NCI-H2196 treated with DMSO at 0.1 percent for 48 hours (cell line): ENCODE measurements at regions not wholly inside any gene's neighbourhood (a gene's known extent, or its start where the extent isn't known, plus 50 kb on each side); places are given as distances from the start of the nearest gene placed in this dataset.

ENCODE experiments used
- DNase-seq: peaks from one replicate; lab custom pipeline; 2025; ENCODE audit not compliant: unreplicated experiment; lab: John Stamatoyannopoulos, UW

DNA sequence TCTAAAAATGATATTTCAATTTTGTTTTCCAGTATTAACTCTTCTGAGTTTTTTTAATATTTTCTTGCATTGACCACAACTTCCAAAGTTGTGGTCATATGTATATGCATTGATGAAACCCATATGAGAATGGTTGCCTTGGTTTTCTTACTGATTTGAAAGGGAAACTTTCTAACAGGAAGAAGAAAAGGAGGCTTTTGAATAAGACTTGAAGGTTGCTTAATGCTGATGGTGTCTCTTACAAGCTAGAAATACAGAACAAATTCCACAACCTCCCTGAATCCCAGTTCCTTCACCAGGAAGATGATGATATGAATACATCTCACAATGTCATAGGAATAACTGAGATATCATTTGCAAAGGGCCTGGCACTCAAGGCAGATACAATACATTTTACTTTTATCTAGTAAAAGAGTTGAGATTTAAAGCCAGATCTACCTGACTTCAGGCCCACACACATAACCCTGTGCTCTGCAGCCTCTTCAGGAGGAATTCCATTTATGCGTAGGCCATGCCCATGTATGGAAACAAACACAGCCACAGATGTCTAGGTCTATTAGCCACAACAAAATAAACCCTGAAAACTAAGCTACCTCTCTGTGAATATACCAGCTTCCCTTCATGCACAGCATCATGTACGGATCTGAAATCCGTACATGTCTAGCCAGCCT, 165.4 kb upstream of the PLEKHG7 start:
- no peak for DNase-seq

GRCh38 chr12:92535961-92536360, 166.8 kb upstream of the PLEKHG7 start:
- no peak for DNase-seq

DNA sequence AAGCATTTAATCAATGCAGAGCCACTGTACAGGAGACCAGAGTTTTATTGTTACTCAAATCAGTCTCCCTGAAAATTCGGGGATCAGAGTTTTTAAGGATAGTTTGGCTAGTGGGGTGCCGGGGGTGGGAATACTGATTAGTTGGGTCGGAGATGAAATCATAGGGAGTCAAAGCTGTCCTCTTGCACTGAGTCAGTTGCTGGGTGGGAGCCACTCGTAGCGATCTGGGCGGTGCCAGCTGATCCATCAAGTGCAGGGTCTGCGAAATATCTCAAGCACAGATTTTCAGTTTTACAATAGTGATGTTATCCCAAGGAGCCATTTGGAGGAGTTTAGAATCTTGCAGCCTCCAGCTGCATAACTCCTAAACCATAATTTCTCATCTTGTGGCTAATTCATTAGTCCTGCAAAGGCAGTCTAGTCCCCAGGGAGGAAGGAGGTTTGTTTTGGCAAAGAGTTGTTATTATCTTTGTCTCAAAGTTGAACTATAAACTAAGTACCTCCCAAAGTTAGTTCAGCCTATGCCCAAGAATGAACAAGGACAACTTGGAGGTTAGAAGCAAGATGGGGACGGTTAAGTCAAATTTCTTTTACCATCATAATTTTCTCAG, 169.4 kb upstream of the PLEKHG7 start:
- DNase-seq, result no peak

DNA sequence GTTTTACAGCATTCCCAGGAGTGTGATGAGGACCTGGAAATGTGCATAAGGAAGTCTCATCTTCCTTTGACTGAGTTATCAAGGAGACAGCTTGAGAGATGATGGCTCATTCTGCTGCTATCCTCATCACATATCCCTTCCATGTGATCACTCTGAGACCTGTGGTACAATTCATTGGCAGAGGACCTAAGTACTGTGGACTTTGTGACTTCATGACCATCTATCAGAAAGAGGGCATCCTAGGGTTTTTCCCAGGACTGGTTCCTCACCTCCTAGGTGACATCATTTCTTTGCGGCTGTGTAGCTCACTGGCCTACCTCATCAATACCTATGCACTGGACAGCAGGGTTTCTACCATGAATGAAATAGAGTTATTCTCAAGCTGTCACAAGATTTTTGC, 172.1 kb upstream of the PLEKHG7 start:
- no peak for DNase-seq

DNA sequence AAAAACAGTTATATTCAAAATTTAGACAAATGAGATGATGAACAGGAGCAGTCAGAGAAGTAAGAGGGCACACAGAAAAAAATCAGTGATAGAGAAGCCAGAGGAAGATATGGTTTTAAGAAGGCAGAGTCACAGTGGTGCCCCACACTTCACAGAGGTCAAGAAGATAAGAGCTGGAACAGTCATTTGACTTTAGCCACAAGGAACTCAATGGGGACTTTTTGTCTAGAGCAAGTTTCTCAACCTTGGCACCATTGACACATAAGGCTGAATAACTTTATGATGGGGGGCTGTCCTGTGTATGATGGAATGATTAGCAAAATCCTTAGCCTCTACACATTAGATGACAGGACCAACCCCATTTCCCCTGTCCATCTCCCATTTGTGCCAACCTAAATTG, 172.8 kb upstream of the PLEKHG7 start:
- no peak for DNase-seq

- DNase-seq, result no peak
These were observed 174.2 kb upstream of the PLEKHG7 start for GRCh38 chr12:92528586-92528985.

DNA sequence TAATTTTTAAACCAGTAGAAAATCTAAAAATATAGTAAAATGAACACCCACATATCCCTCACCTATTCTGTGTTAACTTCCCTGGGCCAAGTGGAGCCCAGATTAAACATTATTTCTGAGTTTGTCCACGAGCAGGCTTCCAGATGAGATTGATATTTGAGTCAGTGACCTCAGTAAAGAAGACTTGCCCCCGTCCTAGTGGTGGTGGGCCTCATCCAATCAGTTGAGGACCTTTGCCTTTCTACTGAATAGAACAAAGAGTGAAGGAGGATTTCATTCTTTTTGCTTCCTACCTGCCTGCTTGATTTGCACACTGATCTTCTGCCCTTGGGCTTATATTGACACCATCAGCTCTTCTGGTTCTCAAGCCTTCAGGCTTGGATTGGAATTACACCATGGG, 174.7 kb upstream of the PLEKHG7 start:
- no peak for DNase-seq

- DNase-seq, result no peak
These were observed 178.3 kb upstream of the PLEKHG7 start for GRCh38 chr12:92524489-92524888.

DNA sequence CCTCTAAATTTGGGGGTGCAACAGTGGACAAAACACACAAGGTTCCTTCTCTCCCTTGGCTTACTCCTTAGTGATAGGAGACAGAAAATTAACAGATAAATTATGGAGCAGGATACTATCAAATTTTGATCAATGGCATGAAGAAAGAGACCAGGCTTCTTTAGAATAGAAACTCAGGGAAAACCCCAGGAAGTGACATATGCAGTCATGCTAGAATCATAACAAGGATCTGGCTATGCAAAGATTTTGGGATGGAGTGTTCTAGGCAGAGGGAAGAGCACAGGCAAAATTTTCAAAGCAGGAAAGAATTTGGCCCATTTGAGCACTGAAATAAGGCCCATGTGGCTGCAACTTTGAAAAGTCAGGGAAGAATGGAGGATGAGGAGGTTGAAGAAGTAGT, 182.3 kb upstream of the PLEKHG7 start:
- DNase-seq, result no peak

GRCh38 chr12:92519284-92519683, 183.5 kb upstream of the PLEKHG7 start:
- no peak for DNase-seq

GRCh38 chr12:92518071-92518470, 184.7 kb upstream of the PLEKHG7 start:
- DNase-seq, result no peak

DNA sequence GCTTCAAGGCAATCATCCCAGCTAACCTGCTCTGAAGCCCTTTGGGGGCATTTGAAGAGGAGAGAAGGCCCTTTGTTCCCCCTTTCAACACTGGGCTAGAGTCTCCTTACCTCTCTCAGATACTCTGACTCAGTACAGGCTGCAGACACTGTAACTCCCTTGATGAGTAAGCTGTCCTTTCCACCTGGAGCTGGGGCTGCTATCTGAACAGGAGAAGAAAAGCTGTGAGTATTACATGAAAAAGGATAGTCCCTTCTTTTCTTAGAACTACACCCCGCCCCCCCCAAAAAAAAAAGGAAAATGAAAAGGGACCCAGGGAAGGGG, 186.6 kb upstream of the PLEKHG7 start:
- no peak for DNase-seq

- no peak for DNase-seq
These were observed 189.5 kb upstream of the PLEKHG7 start for GRCh38 chr12:92513231-92513730.

DNA sequence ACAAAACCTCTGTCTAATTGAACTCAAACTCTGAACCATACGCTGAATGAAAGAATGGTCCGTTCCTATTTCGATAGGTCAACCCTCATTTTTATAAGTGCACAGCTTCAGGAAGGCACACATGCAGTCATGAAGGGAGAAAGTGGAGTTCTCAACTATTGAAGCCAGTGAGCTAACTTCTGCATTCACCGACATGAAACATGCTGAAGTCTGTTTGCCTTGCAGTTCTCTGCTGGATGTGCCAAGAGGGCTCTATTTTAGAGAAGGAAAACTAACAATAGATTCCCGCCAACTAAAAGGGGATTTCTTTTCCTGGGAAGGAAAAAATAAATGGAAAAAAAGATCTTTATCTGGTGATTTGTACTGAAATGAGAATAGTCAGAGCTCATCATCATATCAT, 191.0 kb upstream of the PLEKHG7 start:
- no peak for DNase-seq

DNA sequence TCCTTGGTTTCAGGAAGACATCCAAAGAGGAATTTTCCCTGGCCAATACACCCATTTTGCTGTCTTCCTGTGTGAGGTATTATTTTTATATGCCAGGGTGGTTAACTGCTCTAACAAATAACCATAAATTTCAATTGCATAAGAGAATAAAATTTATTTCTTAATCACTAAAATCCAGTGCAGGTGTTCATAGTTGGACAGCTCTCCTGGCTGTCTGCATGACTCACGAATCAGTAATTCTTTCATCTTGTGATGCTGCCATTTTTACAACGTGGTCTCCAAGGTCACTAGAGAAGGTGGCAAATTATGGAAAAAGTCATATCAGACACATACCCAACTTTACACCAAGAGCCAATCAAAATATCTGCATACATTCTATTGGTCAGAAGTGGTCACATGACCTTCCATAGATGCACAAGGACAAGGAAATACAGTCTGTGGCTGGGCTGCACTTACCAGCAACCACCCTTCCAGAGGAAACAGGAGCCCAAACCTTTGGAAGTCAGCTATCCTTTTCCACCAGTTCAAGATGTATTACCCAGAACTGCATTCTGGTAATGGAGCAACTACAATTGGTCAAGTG, 193.5 kb upstream of the PLEKHG7 start:
- no peak for DNase-seq

GRCh38 chr12:92506891-92507290, 195.9 kb upstream of the PLEKHG7 start:
- DNase-seq, result no peak

GRCh38 chr12:92506460-92506859, 196.3 kb upstream of the PLEKHG7 start:
- DNase-seq, result no peak

DNA sequence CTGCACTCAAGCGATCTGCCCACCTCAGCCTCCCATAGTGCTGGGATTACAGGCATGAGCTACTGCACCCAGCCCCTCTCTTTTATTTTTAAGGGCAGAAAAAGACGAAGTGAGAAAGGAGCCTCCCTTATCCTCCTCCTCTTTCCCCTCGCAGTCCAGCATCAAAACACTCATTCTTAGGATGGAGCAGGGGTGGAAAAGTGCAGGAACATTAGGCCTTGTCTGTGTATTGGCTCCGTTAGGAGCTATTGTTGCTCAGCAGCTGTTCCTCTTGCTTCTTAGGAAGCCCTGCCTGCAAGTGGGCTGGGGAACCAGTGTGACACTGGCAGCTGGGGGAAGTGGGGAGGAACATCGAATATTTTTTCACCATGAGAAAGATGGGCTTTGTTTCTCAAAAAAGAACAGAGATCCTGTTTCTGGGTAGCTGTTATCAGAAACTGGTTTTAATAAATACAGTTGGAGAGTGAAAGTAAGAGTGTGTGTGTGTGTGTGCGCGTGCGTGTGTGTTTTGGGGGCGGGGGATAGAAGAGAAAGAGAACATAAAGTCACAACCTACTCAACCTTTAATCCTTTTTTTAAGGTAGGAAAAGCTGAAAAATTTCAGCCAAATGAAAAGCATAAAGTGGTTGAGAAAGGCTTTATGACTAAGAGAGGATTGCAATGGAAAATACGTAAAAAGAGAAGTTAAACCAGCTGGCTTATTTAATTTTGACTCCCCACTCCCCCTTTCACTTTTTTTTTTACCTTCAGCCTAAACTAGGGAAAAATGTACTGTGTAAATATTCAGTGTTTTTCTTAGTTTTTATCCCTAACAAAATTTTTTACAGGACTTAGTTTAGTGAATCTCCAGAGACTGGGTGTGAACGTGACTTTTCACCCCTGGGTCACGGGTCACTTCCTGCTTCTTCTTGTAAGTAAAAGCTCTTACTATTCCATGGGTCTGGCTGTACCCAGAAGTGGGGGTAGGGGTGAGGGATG, 197.2 kb upstream of the PLEKHG7 start:
- no peak for DNase-seq

DNA sequence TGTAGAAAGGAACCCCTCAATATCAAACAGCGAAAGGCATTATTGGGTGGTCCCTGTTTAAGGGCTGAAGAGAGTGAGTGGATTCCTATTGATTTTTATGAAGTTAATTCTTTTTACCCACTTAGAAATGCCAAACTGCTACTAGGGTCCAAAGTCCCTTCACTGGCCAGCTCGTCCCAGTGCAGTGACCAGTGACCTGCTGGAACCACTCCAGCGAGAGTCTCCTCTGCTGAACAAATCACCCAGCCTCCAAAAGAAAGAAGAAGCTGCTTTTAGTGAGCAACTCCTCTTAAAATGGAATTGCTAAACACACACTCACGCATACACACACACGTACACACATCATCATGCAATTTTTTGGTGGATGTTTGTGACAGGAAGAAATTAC, 198.2 kb upstream of the PLEKHG7 start:
- no peak for DNase-seq

DNA sequence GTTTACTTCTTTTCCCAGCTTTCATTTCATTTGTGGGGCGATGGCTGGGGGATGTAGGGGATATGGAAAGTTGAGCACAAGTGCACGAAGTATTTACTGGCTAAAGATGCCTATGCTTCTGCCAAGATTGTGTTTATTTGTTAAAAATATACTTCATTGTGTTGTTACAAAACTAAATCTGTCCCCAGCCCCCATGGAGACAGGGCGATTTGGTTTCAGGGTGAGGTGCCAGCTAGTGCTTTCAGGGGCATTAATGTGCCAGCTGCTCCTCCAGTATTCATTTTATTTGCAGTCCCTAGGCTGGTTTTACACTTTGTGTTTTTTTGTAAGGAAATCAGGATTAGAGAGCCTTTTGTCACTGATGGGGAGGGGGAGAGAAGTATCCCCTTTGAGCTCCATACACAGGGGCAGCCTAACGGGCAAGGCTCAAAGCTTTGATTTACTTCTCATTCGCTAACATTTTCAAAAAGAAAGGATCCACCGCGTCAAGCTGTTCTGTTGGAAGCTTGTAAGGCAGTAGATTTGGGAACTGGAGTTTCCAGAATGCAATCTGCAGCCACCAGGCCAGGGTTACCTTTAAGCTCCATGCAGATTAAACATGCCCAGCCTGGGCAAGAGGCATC, 198.7 kb upstream of the PLEKHG7 start:
- DNase-seq, result peak; percentile 20
